ENCODE measurements at regions not wholly inside any gene's neighbourhood (a gene's known extent, or its start where the extent isn't known, plus 50 kb on each side); places are given as distances from the start of the nearest gene placed in this dataset.

GRCh38 chr2:221064880-221065279, 507.2 kb downstream of the EPHA4 start:
- no peaks in the 10 kb centered on the region for H3K4me1 ChIP-seq (ENCODE audit: insufficient read depth, low read length)
- no peaks in the 10 kb centered on the region for H3K27me3 ChIP-seq (ENCODE audit: insufficient read depth, low read length)
- no peak overlapping the region for H3K4me3 ChIP-seq (ENCODE audit: low read length)
- H3K9me3 ChIP-seq (ENCODE audit: insufficient read depth, low read depth, low read length), result no peaks in the 10 kb centered on the region
- no peaks in the 10 kb centered on the region for H3K36me3 ChIP-seq (ENCODE audit: insufficient read depth, low read depth, low read length)
- H3K9ac ChIP-seq (ENCODE audit: low read depth, low read length), result no peak overlapping the region
- H3K27ac ChIP-seq (ENCODE audit: low read length), result no peak overlapping the region

DNA sequence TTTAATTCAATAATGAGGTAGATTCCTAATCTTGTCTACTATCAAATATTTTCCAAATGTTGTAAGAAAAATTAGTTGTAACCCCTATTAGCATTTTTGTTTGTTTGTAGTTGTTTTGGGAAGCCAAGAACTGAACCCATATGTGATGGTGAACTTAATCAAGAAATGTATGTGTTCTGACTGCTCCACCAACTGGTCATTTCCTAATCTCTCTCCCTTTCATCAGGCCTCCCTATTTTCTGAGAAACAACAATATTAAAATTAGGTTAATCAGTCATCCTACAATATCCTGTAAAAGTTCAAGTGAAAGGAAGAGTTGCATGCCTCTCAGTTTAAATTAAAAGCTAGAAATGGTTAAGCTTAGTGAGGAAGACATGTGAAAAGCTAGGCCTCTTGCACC, 504.0 kb downstream of the EPHA4 start:
- Histone ChIP-seq H3K36me3 (ENCODE audit: insufficient read depth, low read depth, low read length) (no peaks in the 10 kb centered on the region), H3K27me3 (ENCODE audit: insufficient read depth, low read length) (no peaks in the 10 kb centered on the region), H3K9me3 (ENCODE audit: insufficient read depth, low read depth, low read length) (peaks cover 26% of the 10 kb centered on the region), H3K4me3 (ENCODE audit: low read length) (no peak overlapping the region), H3K9ac (ENCODE audit: low read depth, low read length) (no peak overlapping the region), H3K27ac (ENCODE audit: low read length) (no peak overlapping the region), H3K4me1 (ENCODE audit: insufficient read depth, low read length) (no peaks in the 10 kb centered on the region)

DNA sequence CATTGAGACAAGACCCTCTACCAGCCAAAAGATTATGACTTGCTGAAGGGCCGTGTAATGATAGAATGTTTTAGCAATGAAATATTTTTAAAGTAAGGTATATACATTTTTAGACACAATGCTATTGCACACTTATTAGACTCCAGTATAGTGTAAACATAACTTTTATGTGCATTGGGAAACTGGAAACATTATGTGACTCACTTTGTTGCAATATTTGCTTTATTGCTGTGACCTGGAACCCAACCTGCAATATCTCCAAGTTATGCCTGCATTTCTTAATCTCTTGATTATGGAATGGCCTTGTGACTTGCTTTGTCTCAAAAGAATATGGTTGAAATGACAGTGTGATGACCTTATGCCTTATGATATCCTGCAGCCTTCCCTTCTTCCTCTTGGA, 502.0 kb downstream of the EPHA4 start:
- no peak overlapping the region for H3K27ac ChIP-seq (ENCODE audit: low read length)
- H3K9ac ChIP-seq (ENCODE audit: low read depth, low read length), result no peak overlapping the region
- no peaks in the 10 kb centered on the region for H3K27me3 ChIP-seq (ENCODE audit: insufficient read depth, low read length)
- H3K36me3 ChIP-seq (ENCODE audit: insufficient read depth, low read depth, low read length), result no peaks in the 10 kb centered on the region
- H3K9me3 ChIP-seq (ENCODE audit: insufficient read depth, low read depth, low read length), result peaks cover 26% of the 10 kb centered on the region
- no peak overlapping the region for H3K4me3 ChIP-seq (ENCODE audit: low read length)
- H3K4me1 ChIP-seq (ENCODE audit: insufficient read depth, low read length), result no peaks in the 10 kb centered on the region

GRCh38 chr2:221073326-221074049, 498.6 kb downstream of the EPHA4 start:
- H3K36me3 ChIP-seq (ENCODE audit: insufficient read depth, low read depth, low read length), result no peaks in the 10 kb centered on the region
- H3K4me3 ChIP-seq (ENCODE audit: low read length), result no peak overlapping the region
- peaks cover 26% of the 10 kb centered on the region for H3K9me3 ChIP-seq (ENCODE audit: insufficient read depth, low read depth, low read length)
- no peak overlapping the region for H3K27ac ChIP-seq (ENCODE audit: low read length)
- no peak overlapping the region for H3K9ac ChIP-seq (ENCODE audit: low read depth, low read length)
- no peaks in the 10 kb centered on the region for H3K27me3 ChIP-seq (ENCODE audit: insufficient read depth, low read length)
- H3K4me1 ChIP-seq (ENCODE audit: insufficient read depth, low read length), result no peaks in the 10 kb centered on the region

GRCh38 chr2:221074238-221074637, 497.9 kb downstream of the EPHA4 start:
- Histone ChIP-seq H3K36me3 (ENCODE audit: insufficient read depth, low read depth, low read length) (no peaks in the 10 kb centered on the region), H3K9me3 (ENCODE audit: insufficient read depth, low read depth, low read length) (peaks cover 26% of the 10 kb centered on the region), H3K4me3 (ENCODE audit: low read length) (no peak overlapping the region), H3K4me1 (ENCODE audit: insufficient read depth, low read length) (no peaks in the 10 kb centered on the region), H3K9ac (ENCODE audit: low read depth, low read length) (no peak overlapping the region), H3K27ac (ENCODE audit: low read length) (no peak overlapping the region), H3K27me3 (ENCODE audit: insufficient read depth, low read length) (no peaks in the 10 kb centered on the region)

- Histone ChIP-seq H3K27ac (ENCODE audit: low read length) (no peak overlapping the region), H3K9me3 (ENCODE audit: insufficient read depth, low read depth, low read length) (peaks cover 25% of the 10 kb centered on the region), H3K4me3 (ENCODE audit: low read length) (no peak overlapping the region), H3K36me3 (ENCODE audit: insufficient read depth, low read depth, low read length) (no peaks in the 10 kb centered on the region), H3K4me1 (ENCODE audit: insufficient read depth, low read length) (no peaks in the 10 kb centered on the region), H3K9ac (ENCODE audit: low read depth, low read length) (no peak overlapping the region), H3K27me3 (ENCODE audit: insufficient read depth, low read length) (no peaks in the 10 kb centered on the region)
Observed at GRCh38 chr2:221075203-221075602, 496.9 kb downstream of the EPHA4 start.

GRCh38 chr2:221077251-221077650, 494.9 kb downstream of the EPHA4 start:
- Histone ChIP-seq H3K27me3 (ENCODE audit: insufficient read depth, low read length) (no peaks in the 10 kb centered on the region), H3K27ac (ENCODE audit: low read length) (no peak overlapping the region), H3K36me3 (ENCODE audit: insufficient read depth, low read depth, low read length) (no peaks in the 10 kb centered on the region), H3K4me1 (ENCODE audit: insufficient read depth, low read length) (no peaks in the 10 kb centered on the region), H3K4me3 (ENCODE audit: low read length) (no peak overlapping the region), H3K9ac (ENCODE audit: low read depth, low read length) (no peak overlapping the region), H3K9me3 (ENCODE audit: insufficient read depth, low read depth, low read length) (peaks cover 5% of the 10 kb centered on the region; the same call in 1 of the 2 replicates)

DNA sequence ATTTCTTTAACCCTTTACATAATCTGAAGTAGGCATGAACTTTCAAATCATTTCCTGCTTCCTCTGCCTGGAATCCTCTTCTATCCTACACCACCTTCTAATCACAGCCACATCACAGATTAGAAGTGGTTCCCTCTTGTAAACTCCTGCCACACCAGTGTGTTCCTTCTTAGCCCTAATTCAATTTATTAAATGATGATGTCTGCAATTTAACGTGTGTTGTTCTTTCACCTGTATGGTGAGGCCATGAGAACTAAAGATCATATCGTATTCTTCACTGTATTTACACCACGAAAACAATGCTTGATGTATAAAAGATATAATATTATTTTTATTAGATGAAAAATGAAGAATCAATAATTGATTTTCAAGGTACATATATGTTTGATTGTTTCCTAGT, 494.3 kb downstream of the EPHA4 start:
- H3K36me3 ChIP-seq (ENCODE audit: insufficient read depth, low read depth, low read length), result no peaks in the 10 kb centered on the region
- no peaks in the 10 kb centered on the region for H3K4me1 ChIP-seq (ENCODE audit: insufficient read depth, low read length)
- no peak overlapping the region for H3K27ac ChIP-seq (ENCODE audit: low read length)
- H3K9me3 ChIP-seq (ENCODE audit: insufficient read depth, low read depth, low read length), result no peaks in the 10 kb centered on the region; the same call in 1 of the 2 replicates
- no peaks in the 10 kb centered on the region for H3K27me3 ChIP-seq (ENCODE audit: insufficient read depth, low read length)
- no peak overlapping the region for H3K4me3 ChIP-seq (ENCODE audit: low read length)
- no peak overlapping the region for H3K9ac ChIP-seq (ENCODE audit: low read depth, low read length)

DNA sequence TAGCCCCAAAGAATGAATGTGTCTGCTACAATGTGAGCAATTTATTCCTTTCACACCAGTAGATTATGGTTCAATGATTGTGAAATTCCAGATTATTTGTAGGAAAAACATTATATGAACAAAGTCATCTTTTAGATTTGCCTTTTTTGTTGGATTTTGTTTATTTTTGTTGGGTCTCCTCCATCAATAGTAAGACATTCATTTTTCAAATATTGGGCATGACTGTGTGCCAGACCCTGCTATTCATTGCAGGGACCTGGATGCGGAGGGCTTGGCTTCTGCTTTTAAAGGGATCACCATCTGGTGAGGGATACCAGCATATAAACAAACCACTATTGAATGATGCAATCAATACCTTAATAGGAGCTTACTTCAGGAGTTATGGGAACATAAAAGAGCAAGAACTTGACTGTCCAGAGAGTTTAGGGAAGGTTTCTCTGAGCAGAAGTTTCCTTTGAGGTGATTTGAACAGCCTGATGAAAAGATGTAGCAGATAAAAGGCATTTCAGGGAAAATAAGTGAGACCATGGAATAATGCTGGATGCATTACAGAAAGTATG, 486.7 kb downstream of the EPHA4 start:
- H3K36me3 ChIP-seq (ENCODE audit: insufficient read depth, low read depth, low read length), result no peaks in the 10 kb centered on the region
- H3K27me3 ChIP-seq (ENCODE audit: insufficient read depth, low read length), result no peaks in the 10 kb centered on the region
- H3K9ac ChIP-seq (ENCODE audit: low read depth, low read length), result no peak overlapping the region
- H3K4me3 ChIP-seq (ENCODE audit: low read length), result no peak overlapping the region
- H3K9me3 ChIP-seq (ENCODE audit: insufficient read depth, low read depth, low read length), result no peaks in the 10 kb centered on the region
- no peak overlapping the region for H3K27ac ChIP-seq (ENCODE audit: low read length)
- no peaks in the 10 kb centered on the region for H3K4me1 ChIP-seq (ENCODE audit: insufficient read depth, low read length)

DNA sequence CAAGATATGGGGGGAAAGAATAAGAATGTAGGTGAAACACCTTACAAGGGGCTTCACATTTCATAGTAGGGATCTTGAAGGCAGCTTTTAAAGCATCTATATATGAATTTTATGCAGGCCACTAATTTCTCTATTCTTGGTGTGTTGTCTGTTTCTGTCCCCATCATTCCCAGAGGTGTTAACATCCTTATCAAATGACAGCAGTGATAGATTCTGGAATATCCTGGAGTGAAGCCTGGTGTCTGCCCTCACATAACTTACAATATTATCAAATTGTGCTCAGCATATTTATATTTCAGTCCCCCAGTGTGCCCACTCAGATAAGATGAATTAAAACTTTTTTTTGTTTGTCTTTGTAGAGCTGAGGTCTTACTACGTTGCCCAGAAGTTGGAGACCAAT, 486.2 kb downstream of the EPHA4 start:
- no peak overlapping the region for H3K9ac ChIP-seq (ENCODE audit: low read depth, low read length)
- no peaks in the 10 kb centered on the region for H3K9me3 ChIP-seq (ENCODE audit: insufficient read depth, low read depth, low read length)
- H3K27ac ChIP-seq (ENCODE audit: low read length), result no peak overlapping the region
- no peaks in the 10 kb centered on the region for H3K4me1 ChIP-seq (ENCODE audit: insufficient read depth, low read length)
- no peak overlapping the region for H3K4me3 ChIP-seq (ENCODE audit: low read length)
- no peaks in the 10 kb centered on the region for H3K27me3 ChIP-seq (ENCODE audit: insufficient read depth, low read length)
- no peaks in the 10 kb centered on the region for H3K36me3 ChIP-seq (ENCODE audit: insufficient read depth, low read depth, low read length)

GRCh38 chr2:221087779-221088178, 484.3 kb downstream of the EPHA4 start:
- H3K4me1 ChIP-seq (ENCODE audit: insufficient read depth, low read length), result no peaks in the 10 kb centered on the region
- H3K27me3 ChIP-seq (ENCODE audit: insufficient read depth, low read length), result no peaks in the 10 kb centered on the region
- H3K4me3 ChIP-seq (ENCODE audit: low read length), result no peak overlapping the region
- H3K9ac ChIP-seq (ENCODE audit: low read depth, low read length), result no peak overlapping the region
- H3K9me3 ChIP-seq (ENCODE audit: insufficient read depth, low read depth, low read length), result no peaks in the 10 kb centered on the region
- no peaks in the 10 kb centered on the region for H3K36me3 ChIP-seq (ENCODE audit: insufficient read depth, low read depth, low read length)
- no peak overlapping the region for H3K27ac ChIP-seq (ENCODE audit: low read length)

DNA sequence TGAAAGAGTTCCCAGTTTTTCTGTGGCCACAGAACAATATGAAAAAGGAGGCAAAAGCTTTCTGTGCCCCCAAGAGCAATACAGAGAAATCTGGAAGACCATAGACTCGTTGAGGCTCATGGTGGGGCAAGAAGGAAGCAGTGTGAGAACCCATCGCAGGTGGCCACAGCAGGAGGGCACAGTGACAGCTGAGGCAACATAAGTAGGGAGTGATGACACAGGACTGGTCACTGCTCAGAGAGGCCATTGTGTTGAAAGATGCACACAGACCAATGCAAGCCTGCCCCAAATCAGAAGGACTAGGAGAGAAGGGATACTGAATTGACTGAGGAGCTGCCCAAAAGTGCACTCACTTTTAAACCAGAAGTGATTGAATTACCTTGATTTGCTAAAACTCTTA, 483.6 kb downstream of the EPHA4 start:
- no peak overlapping the region for H3K4me3 ChIP-seq (ENCODE audit: low read length)
- H3K9ac ChIP-seq (ENCODE audit: low read depth, low read length), result no peak overlapping the region
- H3K36me3 ChIP-seq (ENCODE audit: insufficient read depth, low read depth, low read length), result no peaks in the 10 kb centered on the region
- no peak overlapping the region for H3K27ac ChIP-seq (ENCODE audit: low read length)
- H3K9me3 ChIP-seq (ENCODE audit: insufficient read depth, low read depth, low read length), result no peaks in the 10 kb centered on the region
- H3K4me1 ChIP-seq (ENCODE audit: insufficient read depth, low read length), result no peaks in the 10 kb centered on the region
- H3K27me3 ChIP-seq (ENCODE audit: insufficient read depth, low read length), result no peaks in the 10 kb centered on the region
